GM12891 (cell line): ENCODE measurements at regions not wholly inside any gene's neighbourhood (a gene's known extent, or its start where the extent isn't known, plus 50 kb on each side); places are given as distances from the start of the nearest gene placed in this dataset.

Experiments used
- DNase-seq: peaks from one replicate; pipeline ENCODE4 v3.0.0; 2011; ENCODE audit warnings: low spot score; ENCODE audit not compliant: insufficient read length
- FAIRE-seq: peaks from 2 replicates; lab custom pipeline; 2011; peaks lifted over from hg19 to GRCh38; lab: Jason Lieb, UNC
- PAX5 ChIP-seq: IDR thresholded peaks from 2 replicates; pipeline ENCODE4 v1.6.1; 2011; ENCODE audit warnings: low read length, moderate library complexity, mild to moderate bottlenecking; ENCODE audit not compliant: insufficient read depth, severe bottlenecking
- POLR2A ChIP-seq: IDR thresholded peaks from 2 replicates; pipeline ENCODE4 v1.6.1; 2011; ENCODE audit warnings: low read depth, low read length, control low read depth
- POLR2AphosphoS5 ChIP-seq: IDR thresholded peaks from 2 replicates; pipeline ENCODE4 v1.6.1; 2011; ENCODE audit warnings: low read depth, low read length, control low read depth
- POU2F2 ChIP-seq: IDR thresholded peaks from 2 replicates; pipeline ENCODE4 v1.6.1; 2011; ENCODE audit warnings: low read depth, mild to moderate bottlenecking, control low read depth, low read length, moderate library complexity
- SPI1 ChIP-seq: IDR thresholded peaks from 2 replicates; pipeline ENCODE4 v1.6.1; 2011; ENCODE audit warnings: low read depth, low read length, control low read depth
- TAF1 ChIP-seq: IDR thresholded peaks from 2 replicates; pipeline ENCODE4 v1.6.1; 2011; ENCODE audit warnings: low read depth, low read length, control low read depth

- DNase-seq = no peak
- no peak for FAIRE-seq
- TF ChIP-seq POLR2AphosphoS5 (no peak), PAX5 (no peak), POU2F2 (no peak), POLR2A (no peak), SPI1 (no peak), TAF1 (no peak)
Measured at GRCh38 chr22:22996511-22997261, 73.6 kb upstream of the GNAZ start.

DNA sequence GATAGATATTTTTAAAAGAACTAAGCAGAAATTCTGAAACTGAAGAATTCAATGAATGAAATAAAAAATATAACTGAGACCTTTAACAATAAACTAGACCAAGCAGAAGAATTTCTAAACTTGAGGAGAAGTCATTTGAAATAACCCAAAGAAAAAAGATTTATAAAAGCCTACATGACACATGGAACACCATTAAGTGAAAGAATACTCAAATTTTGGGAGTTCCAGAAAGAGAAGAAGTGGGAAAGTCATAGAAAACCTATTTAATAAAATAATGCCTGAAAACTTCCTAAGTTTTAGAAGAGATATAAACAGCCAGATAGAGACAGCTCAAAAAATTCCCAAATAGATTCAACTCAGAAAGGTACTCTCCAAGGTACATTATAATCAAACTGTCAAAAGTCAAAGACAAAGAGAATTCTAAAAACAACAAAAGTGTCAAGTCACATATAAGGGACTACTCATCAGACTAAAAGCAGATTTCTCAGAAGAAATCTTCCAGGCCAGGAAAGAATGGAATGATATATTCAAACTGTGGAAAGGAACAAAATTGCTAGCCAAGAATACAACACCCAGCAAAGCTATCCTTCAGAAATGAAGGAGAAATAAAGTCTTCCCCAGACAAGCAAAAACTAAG lies 72.9 kb upstream of the GNAZ start:
- no peak for FAIRE-seq
- DNase-seq = no peak
- TF ChIP-seq POLR2A (no peak), TAF1 (no peak), PAX5 (no peak), POLR2AphosphoS5 (no peak), SPI1 (no peak), POU2F2 (no peak)

- TF ChIP-seq TAF1 = no peak
- no peak for TF ChIP-seq POU2F2
- no peak for TF ChIP-seq POLR2A
- TF ChIP-seq PAX5 = no peak
- TF ChIP-seq POLR2AphosphoS5 = no peak
- no peak for TF ChIP-seq SPI1
- DNase-seq (no peak), FAIRE-seq (no peak)
Measured at GRCh38 chr22:22997988-22998387, 72.3 kb upstream of the GNAZ start.

- DNase-seq = no peak
- no peak for FAIRE-seq
- no peak for TF ChIP-seq POLR2A
- TF ChIP-seq PAX5 = no peak
- no peak for TF ChIP-seq POLR2AphosphoS5
- no peak for TF ChIP-seq POU2F2
- no peak for TF ChIP-seq TAF1
- TF ChIP-seq SPI1 = no peak
Measured at GRCh38 chr22:22999523-22999922, 70.8 kb upstream of the GNAZ start.

GRCh38 chr22:23000657-23001347 lies 69.5 kb upstream of the GNAZ start:
- FAIRE-seq (no peak), DNase-seq (no peak)
- TF ChIP-seq PAX5 (no peak), POU2F2 (no peak), POLR2A (no peak), SPI1 (no peak), POLR2AphosphoS5 (no peak), TAF1 (no peak)

- no peak for TF ChIP-seq TAF1
- TF ChIP-seq POU2F2 = no peak
- TF ChIP-seq POLR2A = no peak
- no peak for TF ChIP-seq PAX5
- TF ChIP-seq SPI1 = no peak
- no peak for TF ChIP-seq POLR2AphosphoS5
- FAIRE-seq = no peak
- DNase-seq = no peak
Measured at GRCh38 chr22:23001463-23001862, 68.9 kb upstream of the GNAZ start.

- no peak for TF ChIP-seq PAX5
- TF ChIP-seq SPI1 = no peak
- no peak for TF ChIP-seq TAF1
- no peak for TF ChIP-seq POU2F2
- TF ChIP-seq POLR2AphosphoS5 = no peak
- TF ChIP-seq POLR2A = no peak
- no peak for FAIRE-seq
- DNase-seq = no peak
Measured at GRCh38 chr22:23002612-23003180, 67.6 kb upstream of the GNAZ start.

GRCh38 chr22:23007823-23008222 lies 62.5 kb upstream of the GNAZ start:
- TF ChIP-seq PAX5 = no peak
- TF ChIP-seq POU2F2 = no peak
- no peak for TF ChIP-seq TAF1
- FAIRE-seq (no peak), DNase-seq (no peak)

DNA sequence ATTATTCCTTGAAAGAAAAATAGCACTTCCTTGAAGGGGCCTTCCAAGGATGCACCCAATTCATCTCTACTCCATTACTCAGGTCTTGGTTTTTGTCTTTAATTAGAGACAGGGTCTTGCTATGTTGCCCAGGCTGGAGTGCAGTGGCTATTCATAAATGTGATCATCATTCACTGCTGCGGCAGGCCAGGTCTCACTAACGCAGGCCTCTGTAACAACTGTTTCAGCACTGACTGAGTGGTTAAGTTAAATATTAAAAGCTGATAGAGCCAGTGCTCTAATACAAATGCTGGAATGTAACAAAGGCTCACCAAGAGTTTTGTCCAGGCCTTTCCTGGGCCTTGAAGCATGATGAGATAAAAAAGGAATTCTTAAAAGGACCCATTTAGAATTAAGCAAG lies 61.4 kb upstream of the GNAZ start:
- DNase-seq = no peak
- FAIRE-seq = no peak
- TF ChIP-seq SPI1 (no peak), TAF1 (no peak), POU2F2 (no peak), POLR2AphosphoS5 (no peak), POLR2A (no peak), PAX5 (no peak)
